Epithelial cell of esophagus (primary cell): ENCODE measurements at regions not wholly inside any gene's neighbourhood (a gene's known extent, or its start where the extent isn't known, plus 50 kb on each side); places are given as distances from the start of the nearest gene placed in this dataset.

Source experiments
- DNase-seq: peaks from one replicate; pipeline ENCODE4 v3.0.0; 2010; ENCODE audit warnings: low read depth
- H3K4me3 ChIP-seq: 2 replicates; pipeline ENCODE4 v1.5.1; 2011; ENCODE audit warnings: mild to moderate bottlenecking, low read length, control low read depth
- TF ChIP-seq, protein P1 (sequence below): IDR thresholded peaks from 2 replicates; pipeline ENCODE4 v1.5.1; 2011; ENCODE audit warnings: low read depth, mild to moderate bottlenecking, low read length, control low read depth, inconsistent platforms; ENCODE audit not compliant: insufficient read depth; ENCODE audit errors: missing control alignments

DNA sequence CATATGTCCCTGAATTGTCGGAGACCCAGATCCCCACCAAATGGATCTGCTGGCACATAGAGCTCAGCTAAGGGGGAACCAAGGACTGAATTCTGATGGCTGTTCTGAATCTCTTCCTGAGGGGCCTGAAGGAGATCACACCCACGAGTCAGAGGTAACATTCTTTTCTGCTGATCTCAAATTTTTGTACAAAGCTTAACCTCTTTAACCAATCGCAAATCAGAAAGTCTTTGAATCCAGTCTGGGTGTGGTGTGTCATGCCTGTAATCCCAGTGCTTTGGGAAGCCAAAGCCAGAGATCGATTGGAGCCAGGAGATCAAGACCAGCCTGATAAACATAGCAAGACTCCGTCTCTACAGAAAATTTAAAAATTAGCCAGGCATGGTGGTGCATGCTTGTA, 62.8 kb upstream of the PRRC2C start:
- H3K4me3 ChIP-seq = no peak overlapping the region
- peak; percentile 48 for DNase-seq
- TF ChIP-seq, protein P1, sequence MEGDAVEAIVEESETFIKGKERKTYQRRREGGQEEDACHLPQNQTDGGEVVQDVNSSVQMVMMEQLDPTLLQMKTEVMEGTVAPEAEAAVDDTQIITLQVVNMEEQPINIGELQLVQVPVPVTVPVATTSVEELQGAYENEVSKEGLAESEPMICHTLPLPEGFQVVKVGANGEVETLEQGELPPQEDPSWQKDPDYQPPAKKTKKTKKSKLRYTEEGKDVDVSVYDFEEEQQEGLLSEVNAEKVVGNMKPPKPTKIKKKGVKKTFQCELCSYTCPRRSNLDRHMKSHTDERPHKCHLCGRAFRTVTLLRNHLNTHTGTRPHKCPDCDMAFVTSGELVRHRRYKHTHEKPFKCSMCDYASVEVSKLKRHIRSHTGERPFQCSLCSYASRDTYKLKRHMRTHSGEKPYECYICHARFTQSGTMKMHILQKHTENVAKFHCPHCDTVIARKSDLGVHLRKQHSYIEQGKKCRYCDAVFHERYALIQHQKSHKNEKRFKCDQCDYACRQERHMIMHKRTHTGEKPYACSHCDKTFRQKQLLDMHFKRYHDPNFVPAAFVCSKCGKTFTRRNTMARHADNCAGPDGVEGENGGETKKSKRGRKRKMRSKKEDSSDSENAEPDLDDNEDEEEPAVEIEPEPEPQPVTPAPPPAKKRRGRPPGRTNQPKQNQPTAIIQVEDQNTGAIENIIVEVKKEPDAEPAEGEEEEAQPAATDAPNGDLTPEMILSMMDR = no peak

DNA sequence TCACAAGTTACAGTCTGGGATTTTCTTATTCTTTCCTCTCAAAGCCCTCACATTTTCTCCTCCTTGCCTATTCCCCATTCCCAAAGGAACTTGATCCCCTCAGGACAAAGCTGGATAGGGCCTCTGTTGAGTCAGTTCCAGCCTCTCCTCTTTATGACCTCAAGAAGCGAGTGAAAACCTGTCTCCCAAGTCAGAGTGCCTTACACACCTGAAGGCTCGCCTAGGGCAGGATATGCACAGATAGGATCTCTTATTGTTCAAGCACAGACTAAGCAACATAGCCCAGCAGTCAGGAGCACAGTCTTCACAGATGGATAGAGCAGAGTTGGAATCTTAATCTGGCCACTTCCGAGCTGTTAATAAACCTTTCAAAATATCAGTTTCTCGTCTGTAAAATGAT, 60.8 kb upstream of the PRRC2C start:
- H3K4me3 ChIP-seq = no peak overlapping the region
- TF ChIP-seq, protein P1 = no peak
- peak; percentile 85 for DNase-seq

DNA sequence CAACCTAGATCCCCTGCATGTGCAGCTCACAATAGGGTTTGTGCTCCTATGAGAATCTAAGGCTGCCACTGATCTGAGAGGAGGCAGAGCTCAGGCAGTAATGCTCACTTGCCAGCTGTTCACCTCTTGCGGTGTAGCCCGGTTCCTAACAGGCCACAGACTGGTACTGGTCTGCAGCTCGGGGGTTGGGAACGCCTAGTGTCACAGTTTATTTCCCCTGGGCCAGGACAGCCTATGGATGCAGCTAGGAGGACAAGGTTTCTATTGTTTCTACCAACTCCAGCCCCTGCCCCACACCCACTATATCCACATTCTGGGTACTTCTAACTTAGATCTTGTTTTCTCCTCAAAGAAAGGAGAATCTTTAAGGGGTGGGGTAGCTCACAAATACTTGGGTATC, 58.7 kb upstream of the PRRC2C start:
- no peak for DNase-seq
- TF ChIP-seq, protein P1 = no peak
- H3K4me3 ChIP-seq = no peak overlapping the region

DNA sequence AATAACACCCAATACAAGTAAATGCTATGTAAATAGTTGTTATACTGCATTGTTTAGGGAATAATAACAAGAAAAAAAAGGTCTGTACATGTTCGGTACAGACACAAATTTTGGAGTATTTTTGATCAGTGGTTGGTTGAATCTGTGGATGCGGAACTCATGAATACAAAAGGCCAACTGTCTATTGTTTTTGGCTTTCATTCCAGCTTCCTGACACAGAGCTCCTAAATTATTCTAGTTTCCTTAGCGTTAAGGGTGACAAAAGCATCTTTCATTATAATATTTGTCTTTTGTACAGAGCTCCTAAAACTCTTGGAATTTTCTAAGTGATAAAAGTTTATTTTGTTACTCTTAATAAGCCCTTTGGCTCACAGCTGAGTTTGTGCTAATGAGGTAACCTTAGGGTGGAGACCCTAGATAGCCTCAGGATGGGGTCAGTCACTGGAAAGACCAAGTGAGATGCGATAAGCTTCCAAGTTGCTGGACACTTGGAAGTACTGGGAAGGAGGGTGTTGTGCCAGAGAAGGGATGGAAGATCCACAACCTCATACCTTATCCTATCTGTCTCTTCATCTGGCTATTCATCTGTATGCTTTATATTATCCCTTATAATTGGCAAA, 57.4 kb upstream of the PRRC2C start:
- no peak overlapping the region for H3K4me3 ChIP-seq

DNA sequence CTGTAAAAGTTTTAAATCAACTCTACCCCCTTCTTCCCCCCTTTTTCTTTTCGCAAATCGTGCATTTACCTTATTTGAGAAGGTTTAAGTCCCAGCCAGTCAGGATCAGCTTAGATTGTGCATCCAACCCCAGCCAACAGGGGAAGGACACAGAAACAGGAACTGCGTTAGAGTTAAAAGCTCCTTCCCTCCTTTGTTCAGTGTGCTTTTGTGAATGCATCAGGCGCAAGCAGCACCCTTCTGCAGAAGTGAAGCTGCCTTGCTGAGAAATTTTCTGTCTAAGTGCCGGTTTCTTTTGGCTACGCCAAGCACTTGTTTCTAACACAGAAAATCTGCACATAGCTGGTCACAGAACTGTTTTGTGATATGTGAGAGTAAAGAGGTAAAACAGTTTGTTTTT, 56.2 kb upstream of the PRRC2C start:
- no peak for DNase-seq
- no peak overlapping the region for H3K4me3 ChIP-seq
- TF ChIP-seq, protein P1 = no peak

More for the DNA sequence above, 57.4 kb upstream of the PRRC2C start:
- no peak for DNase-seq
- TF ChIP-seq, protein P1 = no peak

DNA sequence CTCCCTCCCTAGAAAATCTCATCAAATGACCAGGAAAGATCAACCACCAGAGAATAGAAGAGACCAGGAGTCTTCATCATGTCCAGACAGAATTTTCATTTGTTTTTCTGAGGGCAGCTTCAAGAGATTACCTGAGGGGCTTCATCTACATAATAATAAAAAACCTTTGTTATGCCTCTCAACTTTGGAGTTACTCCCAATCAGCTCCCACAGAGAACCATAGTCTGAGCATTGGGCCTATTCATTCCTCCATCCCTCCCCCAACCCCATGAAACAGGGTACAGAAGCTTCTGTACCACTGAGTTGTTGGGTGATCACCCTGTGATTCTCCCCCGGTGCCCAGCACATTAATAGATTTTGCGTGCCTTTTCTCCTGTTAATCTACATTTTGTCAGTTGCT, 53.3 kb upstream of the PRRC2C start:
- TF ChIP-seq, protein P1 = no peak
- H3K4me3 ChIP-seq = no peak overlapping the region
- DNase-seq = no peak

DNA sequence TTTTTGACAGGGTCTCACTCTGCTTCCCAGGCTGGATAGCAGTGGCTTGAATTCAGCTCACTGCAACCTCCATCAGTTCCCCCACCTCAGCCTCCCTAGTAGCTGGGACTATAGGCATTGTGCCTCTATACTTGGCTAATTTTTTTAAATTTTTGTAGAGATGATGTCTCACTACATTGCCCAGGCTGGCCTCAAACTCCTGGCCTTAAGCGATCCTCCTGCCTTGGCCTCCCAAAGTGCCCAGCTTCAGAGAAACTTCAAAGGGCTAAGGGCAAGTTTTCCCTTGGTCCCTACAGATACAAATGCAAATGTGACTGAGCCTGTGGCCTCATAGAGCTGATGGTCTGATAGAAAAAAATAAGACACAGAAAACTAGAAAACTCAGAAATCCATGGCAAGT, 52.9 kb upstream of the PRRC2C start:
- DNase-seq = no peak
- no peak overlapping the region for H3K4me3 ChIP-seq
- TF ChIP-seq, protein P1 = no peak
